Jurkat, Clone E6-1 (cell line): ENCODE measurements at regions not wholly inside any gene's neighbourhood (a gene's known extent, or its start where the extent isn't known, plus 50 kb on each side); places are given as distances from the start of the nearest gene placed in this dataset.

ENCODE experiments used
- DNase-seq: peaks from one replicate; pipeline ENCODE4 v3.0.0-alpha.2; 2011; ENCODE audit warnings: low read depth, low spot score
- H3K4me3 ChIP-seq: 2 replicates; pipeline ENCODE4 v1.5.1; 2011; ENCODE audit warnings: mild to moderate bottlenecking, low read length, control low read depth, moderate library complexity

GRCh38 chr1:219806020-219806419, 122.3 kb downstream of the SLC30A10 start:
- no peak for DNase-seq
- H3K4me3 ChIP-seq = no peak overlapping the region

DNA sequence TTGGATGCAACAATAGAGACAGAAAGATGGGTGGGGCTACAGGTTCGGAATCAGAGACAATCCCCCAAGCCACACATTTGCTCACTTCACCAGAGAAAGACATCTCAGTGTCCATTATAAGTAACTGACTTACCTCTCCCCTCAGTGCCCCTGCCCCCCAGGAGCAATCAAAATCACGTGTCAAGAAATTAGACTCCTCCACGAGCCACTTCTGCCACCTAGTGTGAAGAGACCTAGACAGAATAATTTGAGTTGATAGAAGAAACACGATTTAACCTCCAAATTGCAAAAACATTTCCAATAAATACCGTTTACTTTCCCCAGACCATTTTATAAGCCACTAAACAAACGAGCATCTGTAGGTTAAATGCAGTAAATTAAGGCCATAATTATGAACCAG, 123.2 kb downstream of the SLC30A10 start:
- H3K4me3 ChIP-seq = no peak overlapping the region
- DNase-seq = no peak

- no peak for DNase-seq
- H3K4me3 ChIP-seq = no peak overlapping the region
Measured at GRCh38 chr1:219801156-219801820, 127.1 kb downstream of the SLC30A10 start.

- no peak overlapping the region for H3K4me3 ChIP-seq
- no peak for DNase-seq
Measured at GRCh38 chr1:219798283-219799030, 129.9 kb downstream of the SLC30A10 start.

GRCh38 chr1:219797683-219798082, 130.7 kb downstream of the SLC30A10 start:
- no peak for DNase-seq
- H3K4me3 ChIP-seq = no peak overlapping the region

GRCh38 chr1:219797009-219797408, 131.3 kb downstream of the SLC30A10 start:
- no peak for DNase-seq
- H3K4me3 ChIP-seq = no peak overlapping the region

DNA sequence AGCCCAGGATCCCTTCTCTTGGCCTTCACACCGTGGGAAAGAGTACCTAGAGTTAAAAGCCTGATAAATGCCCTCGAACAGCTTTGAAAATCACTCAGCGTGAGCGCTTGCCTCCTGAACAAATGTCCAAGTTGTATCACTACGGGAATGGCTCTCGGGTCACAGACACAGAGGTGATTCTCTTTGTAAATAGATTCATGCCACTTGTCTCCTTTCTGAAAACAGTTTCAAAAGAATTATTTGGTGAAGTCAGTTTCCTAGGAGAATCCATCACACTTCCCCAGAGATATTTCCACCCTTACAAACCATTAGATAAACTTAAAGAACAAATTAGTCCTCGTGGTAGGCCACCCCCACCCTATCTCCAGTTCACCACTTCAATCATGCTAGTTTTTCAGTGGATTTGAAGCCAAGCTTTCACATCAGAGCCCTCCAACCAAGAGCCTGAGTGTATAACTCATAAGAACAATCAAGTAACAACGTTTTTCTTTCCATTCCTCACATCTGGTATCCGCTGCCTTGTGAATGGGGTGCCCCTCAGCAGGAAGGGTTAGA, 132.9 kb downstream of the SLC30A10 start:
- no peak overlapping the region for H3K4me3 ChIP-seq
- DNase-seq = no peak

DNA sequence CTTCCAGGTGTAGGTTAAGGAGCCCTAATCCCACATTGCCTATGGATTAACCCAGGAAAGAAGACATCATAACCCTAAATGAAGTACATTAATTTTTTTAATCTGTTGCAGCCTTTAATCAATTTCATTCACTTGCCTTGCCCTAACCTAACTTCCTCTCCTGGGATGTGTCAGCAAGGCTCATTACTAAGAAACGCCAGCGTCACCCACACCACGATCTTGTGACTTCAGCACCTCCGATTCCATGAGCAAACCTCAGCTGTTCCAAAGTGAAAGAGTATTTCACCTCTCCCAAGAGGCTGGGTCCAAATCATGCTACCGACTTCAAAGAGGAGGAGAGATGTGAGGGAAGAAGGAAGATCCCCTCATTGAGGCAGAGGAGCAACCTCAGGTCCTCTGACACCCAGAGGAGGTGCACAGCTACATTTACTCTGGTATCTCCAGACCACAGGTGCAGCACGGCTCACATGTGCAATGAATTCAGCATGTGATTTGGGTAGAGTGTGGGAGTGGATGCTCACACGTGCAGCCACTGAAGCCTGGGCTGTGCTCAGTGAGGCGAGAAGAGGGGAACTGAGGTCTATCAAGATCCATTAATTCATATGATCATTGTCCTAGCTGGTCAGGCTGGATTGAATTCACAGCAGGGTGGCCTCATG, 134.1 kb downstream of the SLC30A10 start:
- no peak for DNase-seq
- no peak overlapping the region for H3K4me3 ChIP-seq

DNA sequence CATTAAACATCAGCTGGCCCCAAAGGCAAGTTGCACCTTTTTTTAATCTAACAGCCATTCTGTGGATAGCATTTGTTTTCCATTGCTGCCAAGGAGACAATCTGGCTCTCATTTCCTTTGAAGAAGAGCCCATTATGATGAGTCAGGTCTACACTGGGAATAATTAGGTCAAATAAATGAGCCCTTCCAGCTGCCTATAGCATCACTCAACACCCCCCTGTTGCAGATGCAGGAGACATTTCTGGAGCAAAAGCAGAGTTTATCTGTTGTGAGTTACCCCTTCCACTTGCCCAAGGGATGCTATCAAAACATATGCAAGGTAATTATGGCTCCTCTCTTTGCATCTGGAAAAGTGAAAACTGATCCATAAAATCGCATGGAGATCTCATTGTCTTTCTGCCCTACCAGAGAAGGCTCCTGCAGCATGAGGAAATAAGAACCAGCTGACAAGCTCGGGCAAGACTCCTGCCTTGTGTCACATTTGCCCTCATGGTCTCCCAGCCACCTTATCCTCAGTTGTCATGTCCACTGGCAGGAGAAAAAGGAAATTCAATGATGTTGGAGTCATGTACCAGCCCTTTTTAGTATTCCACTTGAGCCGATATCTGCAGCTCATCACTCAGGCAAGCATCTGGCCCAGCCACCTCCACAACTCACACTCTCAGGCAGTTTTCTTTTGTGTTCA, 135.9 kb downstream of the SLC30A10 start:
- no peak overlapping the region for H3K4me3 ChIP-seq
- no peak for DNase-seq

- no peak for DNase-seq
- H3K4me3 ChIP-seq = no peak overlapping the region
Measured at GRCh38 chr1:219791766-219792165, 136.6 kb downstream of the SLC30A10 start.

DNA sequence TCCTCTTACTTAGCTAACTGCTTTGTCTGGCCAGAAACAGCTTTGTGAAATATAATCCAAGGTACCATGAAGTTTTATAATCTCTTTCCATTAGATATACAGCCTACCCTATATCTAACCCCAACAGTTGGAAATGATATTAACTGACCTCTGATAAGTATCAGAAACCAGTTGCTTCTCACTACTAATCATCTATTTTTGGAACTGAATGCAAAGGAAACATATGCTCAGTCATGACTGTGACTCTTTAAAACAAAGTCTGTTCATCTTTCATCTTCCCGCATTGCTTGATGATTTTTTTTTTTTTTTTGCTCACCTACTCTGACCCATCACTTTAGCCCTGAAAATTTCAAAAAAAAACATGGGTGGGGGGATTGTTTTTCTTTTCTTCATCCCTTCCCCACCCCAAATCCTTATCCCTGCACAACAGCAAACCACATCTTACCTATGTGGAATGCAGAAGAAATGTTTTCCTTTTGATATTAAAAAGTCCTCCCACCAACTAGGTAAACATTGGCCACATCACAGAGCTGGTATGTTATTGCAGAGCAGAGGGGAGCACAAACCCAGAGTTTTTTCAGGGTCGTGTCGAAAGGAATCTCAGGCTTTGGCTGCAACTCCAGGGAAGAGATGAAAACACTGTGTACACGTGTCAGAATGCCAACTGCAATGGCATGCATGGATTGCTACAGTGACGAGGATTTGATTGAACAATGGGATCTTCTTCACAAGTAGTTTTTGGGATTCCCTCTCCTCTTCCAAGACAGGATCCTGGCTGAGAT, 137.3 kb downstream of the SLC30A10 start:
- H3K4me3 ChIP-seq = no peak overlapping the region
- no peak for DNase-seq

DNA sequence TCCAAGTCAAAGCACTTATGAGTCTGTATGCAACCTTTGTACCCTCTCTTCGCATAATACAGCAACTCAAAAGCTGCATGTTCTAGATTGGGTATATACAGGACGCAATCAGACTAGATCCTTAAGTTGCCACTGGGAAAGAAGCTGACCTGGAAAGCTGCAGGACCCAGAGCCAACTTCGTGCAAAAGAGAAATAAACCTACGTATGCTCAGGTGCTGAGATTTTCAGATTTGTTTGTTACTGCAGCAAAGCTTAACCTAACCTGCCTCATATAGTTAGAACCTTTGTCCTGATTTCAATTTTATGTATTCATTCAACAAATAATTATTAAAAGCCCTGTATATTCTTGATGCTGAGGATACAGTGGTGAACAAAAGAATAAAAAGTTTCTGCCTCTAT, 139.7 kb downstream of the SLC30A10 start:
- DNase-seq = no peak
- H3K4me3 ChIP-seq = no peak overlapping the region

DNA sequence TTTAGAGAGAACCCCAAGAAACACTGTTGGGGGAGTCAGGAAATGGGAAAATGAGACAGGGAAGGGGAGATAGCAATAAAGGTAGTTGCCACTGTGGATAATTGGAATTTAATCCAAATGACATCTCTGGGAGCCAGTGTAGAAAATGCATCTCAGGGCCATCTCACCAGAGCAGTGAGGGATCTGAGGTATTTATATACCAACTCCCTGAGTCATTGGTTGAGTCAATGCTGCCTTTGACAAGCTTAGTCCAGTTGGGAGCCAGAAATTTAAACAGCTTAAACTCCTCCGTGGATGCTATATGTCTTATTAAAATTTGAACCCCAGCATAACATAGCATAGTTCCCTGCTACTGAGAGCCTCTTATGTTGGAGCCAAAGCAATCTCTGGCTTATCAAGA, 140.3 kb downstream of the SLC30A10 start:
- no peak overlapping the region for H3K4me3 ChIP-seq
- no peak for DNase-seq

DNA sequence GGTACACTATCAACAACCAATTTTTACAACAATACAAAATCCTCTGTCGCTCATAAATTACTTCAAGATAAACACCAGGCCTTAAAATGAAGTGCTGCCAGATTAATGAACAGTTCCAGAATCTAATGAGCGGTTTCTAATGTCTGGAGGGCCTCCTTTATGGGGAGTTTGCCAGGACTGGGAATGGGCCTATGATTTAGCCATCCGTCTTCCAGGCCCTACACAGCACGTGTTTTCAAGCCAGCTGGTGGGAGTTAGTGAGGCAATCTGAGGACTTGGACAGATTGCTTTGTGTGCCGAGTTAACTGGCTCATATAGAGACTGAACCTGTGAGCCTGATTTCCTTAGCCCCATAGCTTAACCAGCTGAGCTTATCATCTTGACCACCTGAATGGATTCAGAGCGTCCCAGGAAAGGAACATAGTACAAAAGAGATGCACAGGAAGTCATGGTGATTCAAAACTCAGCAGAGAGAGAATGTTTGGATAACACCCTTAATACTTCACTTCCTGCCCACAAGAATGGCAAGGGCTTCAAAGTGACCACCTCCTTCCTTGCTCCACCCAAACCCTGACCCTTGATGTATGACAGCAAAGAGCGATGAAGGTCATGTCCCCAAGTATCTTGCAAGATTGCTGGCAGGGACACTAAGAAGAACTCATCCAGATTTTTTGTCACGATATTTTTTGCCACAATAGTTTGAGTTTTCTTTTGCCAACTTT, 143.5 kb downstream of the SLC30A10 start:
- H3K4me3 ChIP-seq = no peak overlapping the region
- DNase-seq = no peak

DNA sequence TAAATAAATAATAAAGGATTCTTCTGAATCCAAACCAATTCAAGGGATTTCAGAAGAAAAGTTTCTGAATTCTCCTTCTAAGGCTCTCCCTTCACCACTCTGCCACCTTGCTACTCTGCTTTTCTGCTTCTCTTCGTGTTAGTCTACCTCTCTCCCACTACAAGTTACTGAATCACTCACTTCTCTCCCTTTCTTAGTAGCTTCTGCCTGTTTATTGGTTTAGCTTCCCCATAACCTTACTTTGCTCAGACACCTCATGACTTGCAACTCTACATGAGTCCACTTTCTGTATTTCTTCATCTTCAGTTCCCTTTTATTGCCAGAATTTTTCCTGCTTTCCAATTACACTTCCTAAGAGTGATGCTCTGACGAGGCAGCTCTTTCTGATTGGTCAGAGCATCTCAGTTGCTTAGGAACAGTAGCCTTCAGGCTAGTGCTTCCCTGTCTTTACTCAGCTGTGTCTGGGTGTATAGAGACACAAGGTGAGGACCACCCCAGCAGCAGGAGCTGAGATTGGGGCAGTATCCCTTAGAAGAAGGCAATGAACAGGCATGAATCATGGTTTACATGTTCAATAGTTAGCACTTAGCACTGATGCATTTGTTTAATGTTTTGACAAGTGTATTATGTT, 144.6 kb downstream of the SLC30A10 start:
- H3K4me3 ChIP-seq = no peak overlapping the region
- DNase-seq = no peak

GRCh38 chr1:219782929-219783328, 145.4 kb downstream of the SLC30A10 start:
- no peak overlapping the region for H3K4me3 ChIP-seq
- DNase-seq = no peak

DNA sequence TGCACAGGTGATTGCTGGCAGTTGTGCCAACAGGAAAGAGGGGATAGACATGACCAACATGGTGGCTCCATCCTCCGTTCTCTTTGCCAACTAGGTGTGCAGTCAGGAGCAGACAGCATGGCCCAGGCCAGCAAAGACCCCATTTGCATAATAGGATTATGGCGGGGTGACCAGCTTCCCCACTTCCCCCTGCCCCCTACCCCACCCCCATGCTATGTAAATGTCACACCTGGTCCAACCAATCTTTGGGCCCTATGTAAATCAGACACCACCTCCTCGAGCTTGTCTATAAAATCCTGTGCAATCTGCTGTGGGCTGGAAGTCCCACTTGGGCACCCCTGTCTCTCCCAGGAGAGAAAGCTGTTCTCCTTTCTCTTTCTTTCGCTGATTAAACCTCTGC, 146.0 kb downstream of the SLC30A10 start:
- H3K4me3 ChIP-seq = no peak overlapping the region
- DNase-seq = no peak

GRCh38 chr1:219781491-219781890, 146.9 kb downstream of the SLC30A10 start:
- DNase-seq = no peak
- H3K4me3 ChIP-seq = no peak overlapping the region
